ENCODE measurements at regions not wholly inside any gene's neighbourhood (a gene's known extent, or its start where the extent isn't known, plus 50 kb on each side); places are given as distances from the start of the nearest gene placed in this dataset.

GRCh38 chr18:76764291-76764901, 58.0 kb upstream of the ZNF236 start:
- no peak for TF ChIP-seq POLR2A (IDR thresholded peaks at IDR 0.05; ENCODE audit: low read length)
- TF ChIP-seq GATA1 (IDR thresholded peaks at IDR 0.05; ENCODE audit: low read depth, low read length), result no peak
